ENCODE measurements at regions not wholly inside any gene's neighbourhood (a gene's known extent, or its start where the extent isn't known, plus 50 kb on each side); places are given as distances from the start of the nearest gene placed in this dataset.

- H2AFZ ChIP-seq (ENCODE audit: low read depth, low read length, poor library complexity, severe bottlenecking): no peak overlapping the region
- no peak overlapping the region for H3K4me2 ChIP-seq (ENCODE audit: low read length)
- no peak overlapping the region for H3K4me3 ChIP-seq (replicated peaks in 1 of 2; ENCODE audit: low read depth in 1 of 2, low read length in 2 of 2)
- no TSS peak for BruUV-seq (replicated peaks)
- H3K27ac ChIP-seq (ENCODE audit: low read depth, low read length): no peak overlapping the region
- POLR2A ChIA-PET: no interaction called here
- H3K9ac ChIP-seq (ENCODE audit: low read length): no peak overlapping the region
- DNase-seq (ENCODE audit: low read depth, low spot score) (no peak), ATAC-seq (no peak)
- H3K9me2 ChIP-seq (ENCODE audit: insufficient read depth): no peaks in the 10 kb centered on the region
- no peaks in the 10 kb centered on the region for H3K4me1 ChIP-seq (ENCODE audit: control insufficient read depth in 1 of 2, insufficient read depth in 2 of 2, low read length in 2 of 2)
- H3K36me3 ChIP-seq (ENCODE audit: control insufficient read depth in 1 of 2, insufficient read depth in 2 of 2, low read length in 2 of 2): no peaks in the 10 kb centered on the region
- H3K27me3 ChIP-seq (ENCODE audit: insufficient read depth, low read length): no peaks in the 10 kb centered on the region
- RAD21 ChIA-PET (ENCODE audit: low non-redundant PET in 1 of 2, low total read pairs in 2 of 2, uncharacterized antibody in 2 of 2, unreplicated experiment in 2 of 2): no interaction called here
- TF ChIP-seq POLR2A (IDR thresholded peaks at IDR 0.05; ENCODE audit: borderline replicate concordance, extremely low read depth, insufficient read depth, insufficient read length): no peak
- no peak for TF ChIP-seq SP1 (IDR thresholded peaks at IDR 0.05; ENCODE audit: low read depth)
- TF ChIP-seq MAX (IDR thresholded peaks at IDR 0.05): no peak
- TF ChIP-seq SRF (IDR thresholded peaks at IDR 0.05; ENCODE audit: low read depth): no peak
- TF ChIP-seq REST (IDR thresholded peaks at IDR 0.05; ENCODE audit: low read depth): no peak
- intact Hi-C loops (cut with micrococcal nuclease): no loop called here
- no peaks in the 10 kb centered on the region for H4K20me1 ChIP-seq (ENCODE audit: insufficient read depth)
- no peaks in the 10 kb centered on the region for H3K79me2 ChIP-seq (ENCODE audit: insufficient read depth, low read length)
- no peaks in the 10 kb centered on the region; a peak in 1 of 4 replicates for H3K9me3 ChIP-seq (ENCODE audit: control insufficient read depth in 1 of 2, insufficient read depth in 1 of 2, low read depth in 1 of 2, low read length in 2 of 2)
- CTCF ChIA-PET: no interaction called here
Observed at GRCh38 chr2:8249141-8249540, 432.7 kb upstream of the ID2 start.

- H3K79me2 ChIP-seq (ENCODE audit: insufficient read depth, low read length): no peaks in the 10 kb centered on the region
- ChIA-PET POLR2A (no interaction called here), RAD21 (ENCODE audit: low non-redundant PET in 1 of 2, low total read pairs in 2 of 2, uncharacterized antibody in 2 of 2, unreplicated experiment in 2 of 2) (no interaction called here), CTCF (no interaction called here)
- H3K9me2 ChIP-seq (ENCODE audit: insufficient read depth): no peaks in the 10 kb centered on the region
- H3K4me2 ChIP-seq (ENCODE audit: low read length): no peak overlapping the region
- H3K36me3 ChIP-seq (ENCODE audit: control insufficient read depth in 1 of 2, insufficient read depth in 2 of 2, low read length in 2 of 2): no peaks in the 10 kb centered on the region
- no peak overlapping the region for H2AFZ ChIP-seq (ENCODE audit: low read depth, low read length, poor library complexity, severe bottlenecking)
- no peak overlapping the region for H3K4me3 ChIP-seq (replicated peaks in 1 of 2; ENCODE audit: low read depth in 1 of 2, low read length in 2 of 2)
- intact Hi-C loops (cut with micrococcal nuclease): no loop called here
- H4K20me1 ChIP-seq (ENCODE audit: insufficient read depth): no peaks in the 10 kb centered on the region
- H3K27me3 ChIP-seq (ENCODE audit: insufficient read depth, low read length): no peaks in the 10 kb centered on the region
- ATAC-seq: no peak
- no peak overlapping the region for H3K9ac ChIP-seq (ENCODE audit: low read length)
- no TSS peak for BruUV-seq (replicated peaks)
- H3K27ac ChIP-seq (ENCODE audit: low read depth, low read length): no peak overlapping the region
- no peaks in the 10 kb centered on the region for H3K4me1 ChIP-seq (ENCODE audit: control insufficient read depth in 1 of 2, insufficient read depth in 2 of 2, low read length in 2 of 2)
- H3K9me3 ChIP-seq (ENCODE audit: control insufficient read depth in 1 of 2, insufficient read depth in 1 of 2, low read depth in 1 of 2, low read length in 2 of 2): no peaks in the 10 kb centered on the region; a peak in 1 of 4 replicates
- DNase-seq (ENCODE audit: low read depth, low spot score): no peak
- TF ChIP-seq ATF3 (IDR thresholded peaks at IDR 0.05) (no peak), ZBTB33 (IDR thresholded peaks at IDR 0.05; ENCODE audit: extremely low read depth, insufficient replicate concordance, low read length) (no peak), CBX3 (IDR thresholded peaks at IDR 0.05; ENCODE audit: low read depth) (no peak), CEBPB (IDR thresholded peaks at IDR 0.05; ENCODE audit: low read depth) (no peak), SP1 (IDR thresholded peaks at IDR 0.05; ENCODE audit: low read depth) (no peak), REST (IDR thresholded peaks at IDR 0.05; ENCODE audit: low read depth) (no peak), ZNF274 (IDR thresholded peaks at IDR 0.05; ENCODE audit: low read depth, low read length) (no peak), EGR1 (IDR thresholded peaks at IDR 0.05; ENCODE audit: low read depth) (no peak)
Observed at GRCh38 chr2:8249769-8250168, 432.1 kb upstream of the ID2 start.
